Choroid plexus epithelial cell (primary cell): ENCODE measurements at regions not wholly inside any gene's neighbourhood (a gene's known extent, or its start where the extent isn't known, plus 50 kb on each side); places are given as distances from the start of the nearest gene placed in this dataset.

ENCODE experiments used
- DNase-seq: peaks from one replicate; pipeline ENCODE4 v3.0.0-alpha.2; 2010; ENCODE audit warnings: low read depth
- H3K4me3 ChIP-seq: 2 replicates; pipeline ENCODE4 v1.5.1; 2011; ENCODE audit warnings: low read depth, mild to moderate bottlenecking, control low read depth, low read length, moderate library complexity
- CTCF ChIP-seq: conservative IDR thresholded peaks from 2 replicates; pipeline ENCODE4 v1.5.1; 2011; ENCODE audit warnings: low read depth, mild to moderate bottlenecking, control low read depth, inconsistent platforms, low read length, moderate library complexity

- TF ChIP-seq CTCF, result no peak
- DNase-seq, result no peak
- H3K4me3 ChIP-seq, result no peak overlapping the region
These were observed 300.1 kb upstream of the LRRN1 start for GRCh38 chr3:3499012-3499562.

DNA sequence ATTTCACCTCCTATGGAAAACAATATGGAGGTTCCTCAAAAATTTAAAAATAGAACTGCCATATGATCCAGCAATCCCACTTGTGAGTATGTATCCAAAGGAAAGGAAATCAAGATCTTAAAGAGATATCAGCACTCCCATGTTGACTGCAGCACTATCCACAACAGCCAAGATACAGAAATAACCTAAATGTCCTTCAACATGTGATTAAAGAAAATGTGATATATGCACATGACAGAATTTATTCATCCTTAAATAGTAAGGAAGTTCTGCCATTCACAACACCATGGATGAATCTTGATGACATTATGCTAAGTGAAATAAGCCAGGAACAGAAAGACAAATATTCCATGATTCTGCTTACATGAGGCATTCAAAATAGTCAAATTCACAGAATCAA, 303.6 kb upstream of the LRRN1 start:
- DNase-seq, result no peak
- no peak for TF ChIP-seq CTCF
- no peak overlapping the region for H3K4me3 ChIP-seq

DNA sequence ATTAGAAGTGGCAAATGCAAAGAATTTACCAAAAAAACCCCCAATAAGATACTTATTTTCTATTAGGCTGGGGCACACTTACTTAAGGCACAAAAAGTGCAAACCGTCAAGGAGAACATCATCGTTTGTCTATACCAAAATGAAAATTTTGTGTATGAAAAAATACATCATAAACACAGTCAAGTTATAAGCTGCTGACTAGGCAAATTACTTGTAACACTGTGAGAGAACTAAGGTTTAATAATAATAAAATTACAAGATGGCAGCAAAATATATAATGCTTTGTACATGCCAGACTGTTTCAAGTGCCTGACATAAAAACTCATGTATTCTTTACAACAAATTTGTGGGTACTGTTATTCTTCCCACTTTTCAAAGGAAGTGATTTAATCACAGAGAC, 297.2 kb upstream of the CRBN start:
- TF ChIP-seq CTCF, result no peak
- H3K4me3 ChIP-seq, result no peak overlapping the region
- no peak for DNase-seq

DNA sequence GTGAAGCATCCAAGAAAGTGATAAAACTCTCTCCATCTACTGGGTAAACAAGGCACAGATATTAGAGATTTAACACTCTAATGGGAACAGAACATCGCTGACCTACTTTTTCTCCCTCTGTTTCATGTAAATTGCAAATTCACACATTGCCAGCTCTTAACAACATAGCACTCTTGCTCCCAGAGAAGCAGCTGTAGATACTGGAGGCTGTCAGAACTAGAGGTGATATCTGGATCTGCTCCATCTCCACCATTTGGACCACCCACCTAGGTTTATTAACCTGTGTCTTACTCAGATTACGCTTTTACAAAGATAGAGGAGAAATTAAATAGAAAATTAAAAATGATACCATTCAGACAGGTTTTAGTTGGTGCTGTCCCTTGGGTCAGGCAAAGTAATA, 289.1 kb upstream of the CRBN start:
- no peak overlapping the region for H3K4me3 ChIP-seq
- TF ChIP-seq CTCF, result no peak
- DNase-seq, result no peak

GRCh38 chr3:3464131-3464530, 284.6 kb upstream of the CRBN start:
- no peak for DNase-seq
- no peak for TF ChIP-seq CTCF
- H3K4me3 ChIP-seq, result no peak overlapping the region

DNA sequence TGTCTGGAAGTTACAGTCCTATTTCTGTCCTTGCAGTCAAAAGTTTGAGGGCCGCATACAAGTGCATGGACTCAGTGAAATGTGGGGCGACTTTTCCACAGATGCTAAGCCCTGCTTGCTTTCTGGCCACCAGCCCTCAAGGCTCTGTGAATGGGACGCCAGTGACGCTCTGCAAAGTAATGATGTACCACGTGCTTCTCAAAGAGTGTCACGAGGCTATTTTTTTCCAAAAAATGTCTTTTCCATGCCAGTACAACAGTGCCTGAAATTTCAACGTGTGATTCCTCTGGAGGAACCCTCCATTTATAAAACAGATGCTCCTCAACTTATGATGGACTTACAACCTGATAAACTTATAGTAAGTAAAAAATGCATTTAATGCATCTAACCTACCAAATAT, 281.8 kb upstream of the CRBN start:
- no peak for DNase-seq
- no peak for TF ChIP-seq CTCF
- no peak overlapping the region for H3K4me3 ChIP-seq

DNA sequence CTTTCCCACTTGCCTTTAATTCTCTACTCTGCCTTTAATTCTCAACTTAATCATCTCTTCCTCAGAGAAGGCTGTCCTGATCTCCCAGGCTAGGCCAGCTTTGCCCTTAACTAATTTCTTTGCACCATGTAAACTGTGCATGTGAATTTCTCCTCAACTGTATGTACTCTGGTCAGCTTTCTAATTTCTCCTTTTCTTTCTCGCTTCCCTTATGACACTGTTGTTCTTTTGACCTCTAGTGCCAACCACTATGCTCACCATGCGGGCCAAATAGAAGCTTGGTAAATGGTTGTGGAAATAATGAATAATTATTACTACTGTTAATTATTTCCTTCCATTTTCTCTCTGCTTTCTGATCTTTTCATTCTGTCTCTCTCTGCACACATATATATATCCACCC, 269.0 kb upstream of the CRBN start:
- no peak for DNase-seq
- no peak overlapping the region for H3K4me3 ChIP-seq
- TF ChIP-seq CTCF, result no peak
